Adrenal gland (tissue), 5 donors: ENCODE measurements at regions not wholly inside any gene's neighbourhood (a gene's known extent, or its start where the extent isn't known, plus 50 kb on each side); places are given as distances from the start of the nearest gene placed in this dataset.
"Not testable (repeated sequence)": the region's sequence is repeated elsewhere in the genome, so short reads cannot be mapped to it uniquely, and the experiment has no call there.

Source experiments
- POLR2A ChIP-seq, 2 donors: fragments of 450-650 bp; IDR thresholded peaks; one replicate each; pipeline ENCODE4 v1.6.1; 2017; ENCODE audit warnings: antibody characterized with exemption in 2 of 2, mild to moderate bottlenecking in 2 of 2, moderate library complexity in 1 of 2
- TF ChIP-seq, protein P1 (sequence below), 6 experiments: fragments of 450-650 bp in 4 of 6; fragments of 200-600 bp in 2 of 6; sonication (generic) in 1 of 6; IDR thresholded peaks; 1 replicate in 5 of 6; 2 replicates in 1 of 6; pipeline versions ENCODE4 v1.5.1 to v1.8.0; 2016 to 2021; ENCODE audit warnings: antibody characterized with exemption in 6 of 6, mild to moderate bottlenecking in 2 of 6, moderate library complexity in 1 of 6
- donor health status: DM: no; HTN: no; CAD: no.

DNA sequence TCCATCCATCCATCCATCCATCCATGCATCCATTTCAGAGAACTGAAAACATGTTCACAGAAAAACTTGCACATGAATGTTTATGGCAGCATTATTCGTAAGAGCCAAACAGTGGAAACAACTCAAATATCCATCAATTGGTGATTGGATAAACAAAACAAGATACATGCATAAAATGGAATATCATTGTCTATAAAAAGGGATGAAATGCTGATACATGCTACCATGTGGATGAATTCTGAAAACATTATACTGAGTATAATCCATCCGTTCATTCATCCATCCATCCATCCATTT is 115.1 kb downstream of the CRYAA start:
- TF ChIP-seq, protein P1, sequence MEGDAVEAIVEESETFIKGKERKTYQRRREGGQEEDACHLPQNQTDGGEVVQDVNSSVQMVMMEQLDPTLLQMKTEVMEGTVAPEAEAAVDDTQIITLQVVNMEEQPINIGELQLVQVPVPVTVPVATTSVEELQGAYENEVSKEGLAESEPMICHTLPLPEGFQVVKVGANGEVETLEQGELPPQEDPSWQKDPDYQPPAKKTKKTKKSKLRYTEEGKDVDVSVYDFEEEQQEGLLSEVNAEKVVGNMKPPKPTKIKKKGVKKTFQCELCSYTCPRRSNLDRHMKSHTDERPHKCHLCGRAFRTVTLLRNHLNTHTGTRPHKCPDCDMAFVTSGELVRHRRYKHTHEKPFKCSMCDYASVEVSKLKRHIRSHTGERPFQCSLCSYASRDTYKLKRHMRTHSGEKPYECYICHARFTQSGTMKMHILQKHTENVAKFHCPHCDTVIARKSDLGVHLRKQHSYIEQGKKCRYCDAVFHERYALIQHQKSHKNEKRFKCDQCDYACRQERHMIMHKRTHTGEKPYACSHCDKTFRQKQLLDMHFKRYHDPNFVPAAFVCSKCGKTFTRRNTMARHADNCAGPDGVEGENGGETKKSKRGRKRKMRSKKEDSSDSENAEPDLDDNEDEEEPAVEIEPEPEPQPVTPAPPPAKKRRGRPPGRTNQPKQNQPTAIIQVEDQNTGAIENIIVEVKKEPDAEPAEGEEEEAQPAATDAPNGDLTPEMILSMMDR (IDR thresholded peaks at IDR 0.05) = not testable (repeated sequence)
- not testable (repeated sequence) for TF ChIP-seq POLR2A (IDR thresholded peaks at IDR 0.05)
